Right ventricle myocardium inferior (tissue), 1 donor: ENCODE measurements at regions not wholly inside any gene's neighbourhood (a gene's known extent, or its start where the extent isn't known, plus 50 kb on each side); places are given as distances from the start of the nearest gene placed in this dataset.
A peak's percentile ranks its signal among the peaks of the same experiment; 100 is the strongest.
"Not testable (repeated sequence)": the region's sequence is repeated elsewhere in the genome, so short reads cannot be mapped to it uniquely, and the experiment has no call there.

ENCODE experiments used
- ATAC-seq: fragments of 200-7000 bp; cut with Tn5 transposase; one replicate; pipeline ENCODE4 v1.9.1; 2020; ENCODE audit warnings: mild to moderate bottlenecking, moderate library complexity
- DNase-seq: peaks from one replicate; pipeline ENCODE4 v3.0.0; 2021; ENCODE audit errors: missing footprints
- intact Hi-C: fragments of 100-400 bp; cut with DNase I; formaldehyde crosslinking; loops from one replicate; pipeline ENCODE4 v1.11.0; 2022
- donor health status: DM: no; HTN: yes; CAD: no; lungs with severe emphysema.

DNA sequence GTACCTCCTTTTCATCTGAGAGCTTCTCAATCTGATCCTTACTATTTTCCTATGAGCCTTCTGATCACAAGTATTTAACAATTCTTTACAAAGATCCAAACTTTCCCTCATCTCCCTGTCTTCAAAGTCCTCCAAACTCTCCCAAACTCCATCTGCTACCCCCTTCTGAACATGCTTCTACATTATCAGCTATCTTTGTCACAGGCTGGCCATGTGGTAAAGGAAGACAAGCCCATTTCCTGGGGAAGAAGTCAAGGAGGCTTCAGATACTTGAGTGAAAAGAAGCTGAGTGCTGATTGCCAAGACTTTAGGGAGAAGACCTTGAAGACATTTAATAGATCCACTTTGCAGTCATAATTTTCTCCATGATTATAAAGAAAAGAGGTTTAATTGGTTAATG is 231.4 kb downstream of the CWH43 start:
- intact Hi-C loops, result no loop called here
- ATAC-seq, result no peak

DNA sequence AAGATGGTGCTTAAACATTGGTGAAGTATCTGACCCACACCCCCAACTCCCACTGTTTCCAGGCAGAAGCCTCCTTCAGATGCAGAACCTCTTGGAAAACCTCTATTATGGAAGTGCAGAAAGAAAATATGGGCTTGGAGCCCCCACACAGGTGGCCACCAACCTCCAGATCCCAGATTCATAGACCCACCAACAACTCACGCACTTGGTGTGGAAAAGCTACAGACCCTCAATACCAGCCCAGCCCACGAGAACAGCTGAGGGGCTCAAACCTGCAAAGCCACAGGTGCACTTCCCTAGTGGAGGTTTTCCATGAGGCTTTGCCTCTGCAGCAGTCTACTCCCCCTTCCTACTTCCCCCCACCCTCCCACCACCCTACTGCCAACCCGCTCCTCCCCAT is 232.0 kb downstream of the CWH43 start:
- intact Hi-C loops, ATAC-seq, DNase-seq: not testable (repeated sequence)

More for the DNA sequence above, 231.4 kb downstream of the CWH43 start:
- DNase-seq, result no peak

DNA sequence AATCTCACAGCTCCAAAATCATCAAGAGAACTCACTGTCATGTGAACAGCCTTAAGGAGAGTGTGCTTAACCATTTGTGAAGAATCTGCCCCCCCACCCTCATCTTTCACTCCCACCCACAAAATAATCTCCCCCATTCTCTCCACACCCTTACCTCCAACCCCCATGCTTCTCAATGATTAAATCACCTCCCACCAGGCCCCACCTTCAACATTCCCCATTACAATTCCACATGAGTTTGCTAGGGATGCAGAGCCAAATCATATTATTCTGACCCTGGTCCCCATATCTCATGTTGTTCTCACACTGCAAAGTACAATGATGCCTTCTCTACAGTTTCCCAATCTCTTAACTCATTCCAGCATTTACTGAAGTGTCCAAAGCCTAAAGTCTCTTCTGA is 232.9 kb downstream of the CWH43 start:
- ATAC-seq, DNase-seq, intact Hi-C loops: not testable (repeated sequence)

DNA sequence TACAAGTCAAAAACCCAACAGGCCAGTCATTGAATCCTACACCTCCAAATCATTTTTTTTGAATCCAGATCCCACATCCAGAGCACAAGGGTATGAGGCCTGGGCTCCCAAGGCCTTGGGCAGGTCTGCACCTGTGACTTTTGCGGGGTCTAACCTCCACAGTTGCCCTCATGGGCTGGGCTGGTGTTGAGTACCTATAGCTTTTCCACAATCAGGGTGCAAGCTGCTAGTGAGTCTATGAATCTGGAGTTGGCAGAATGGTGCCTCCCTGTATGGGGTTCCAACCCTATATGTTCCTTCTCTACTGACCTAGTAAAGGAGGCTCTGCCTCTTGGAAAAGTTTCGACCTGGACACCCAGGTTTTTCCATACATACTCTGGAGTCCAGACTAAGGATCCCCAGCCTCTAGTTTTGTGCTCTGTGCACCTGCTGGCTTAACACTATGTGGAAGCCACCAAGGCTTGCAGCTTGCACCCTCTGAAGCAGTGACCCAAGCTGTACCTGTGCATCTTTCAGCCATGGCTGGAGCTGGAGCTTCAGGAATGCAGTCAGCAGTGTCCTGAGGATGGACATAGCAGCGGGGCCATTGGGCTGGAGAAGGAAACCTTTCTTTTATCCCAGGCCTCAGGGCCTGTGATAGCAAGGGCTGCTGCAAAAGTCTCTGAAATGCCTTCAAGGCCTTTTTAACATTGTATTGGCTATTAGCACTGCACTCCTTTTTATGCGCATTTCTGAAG is 233.6 kb downstream of the CWH43 start:
- DNase-seq, intact Hi-C loops, ATAC-seq: not testable (repeated sequence)

DNA sequence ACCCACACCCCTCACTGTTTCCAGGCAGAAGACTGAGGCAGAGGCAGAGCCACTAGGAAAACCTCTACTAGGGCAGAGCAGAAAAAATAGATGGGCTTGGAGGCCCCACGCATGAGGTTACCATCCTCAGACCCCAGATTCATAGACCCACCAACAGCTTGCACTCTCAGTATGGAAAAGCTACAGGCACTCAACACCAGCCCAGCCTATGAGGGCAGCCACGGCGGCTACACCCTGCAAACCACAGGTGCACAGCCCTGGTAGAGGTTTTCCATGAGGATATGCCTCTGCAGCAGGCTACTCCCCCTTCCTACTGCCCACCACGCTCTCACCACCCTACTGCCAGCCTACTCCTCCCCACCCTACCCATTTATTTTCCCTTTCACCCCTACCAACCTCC is 235.1 kb downstream of the CWH43 start:
- ATAC-seq, result no peak
- peak; percentile 59 for DNase-seq
- intact Hi-C loops, result no loop called here

DNA sequence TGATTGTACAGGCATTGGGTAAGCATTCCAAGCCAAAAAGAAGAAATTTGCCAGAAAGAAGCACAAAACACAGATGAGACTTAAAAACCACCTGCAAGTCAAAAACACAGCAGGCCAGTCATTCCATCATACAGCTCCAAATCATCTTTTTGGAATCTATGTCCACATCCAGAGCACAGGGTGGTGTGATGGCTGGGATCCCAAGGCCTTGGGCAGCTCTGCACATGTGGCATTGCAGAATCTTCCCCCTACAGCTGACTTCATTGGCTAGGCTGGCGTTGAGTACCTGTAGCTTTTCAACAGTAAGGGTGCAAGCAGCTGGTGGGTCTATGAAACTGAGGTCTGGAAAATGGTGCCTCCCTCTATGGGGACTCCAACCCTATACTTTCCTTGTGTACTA is 236.7 kb downstream of the CWH43 start:
- DNase-seq, intact Hi-C loops, ATAC-seq: not testable (repeated sequence)

DNA sequence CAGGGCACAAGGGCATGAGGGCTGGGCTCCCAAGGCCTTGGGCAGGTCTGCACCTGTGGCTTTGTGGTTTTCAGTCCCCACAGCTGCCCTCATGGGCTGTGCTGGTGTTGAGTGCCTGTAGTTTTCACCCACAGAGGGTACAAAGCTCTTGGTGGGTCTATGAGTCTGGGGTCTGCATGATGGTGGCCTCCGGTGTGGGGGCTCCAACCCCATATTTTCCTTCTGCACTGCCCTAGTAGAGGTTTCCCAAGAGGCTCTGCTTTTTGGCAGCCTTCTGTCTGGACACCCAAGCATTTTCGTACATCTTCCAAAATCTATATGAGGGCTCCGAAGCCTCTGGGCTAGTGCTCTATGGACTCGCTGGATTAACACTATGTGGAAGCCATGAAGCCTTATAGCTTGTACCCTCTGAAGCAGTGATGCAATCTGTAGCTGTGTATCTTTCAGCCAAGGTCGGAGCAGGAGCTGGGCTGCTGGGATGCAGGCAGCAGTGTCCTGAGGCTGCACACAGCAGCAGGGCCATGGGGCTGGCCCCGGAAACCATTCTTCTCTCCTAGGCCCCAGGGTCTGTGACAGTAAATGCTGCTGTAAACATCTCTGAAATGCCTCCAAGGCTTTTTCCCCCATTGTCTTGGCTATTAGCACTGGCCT is 240.3 kb downstream of the CWH43 start:
- DNase-seq, intact Hi-C loops, ATAC-seq: not testable (repeated sequence)

DNA sequence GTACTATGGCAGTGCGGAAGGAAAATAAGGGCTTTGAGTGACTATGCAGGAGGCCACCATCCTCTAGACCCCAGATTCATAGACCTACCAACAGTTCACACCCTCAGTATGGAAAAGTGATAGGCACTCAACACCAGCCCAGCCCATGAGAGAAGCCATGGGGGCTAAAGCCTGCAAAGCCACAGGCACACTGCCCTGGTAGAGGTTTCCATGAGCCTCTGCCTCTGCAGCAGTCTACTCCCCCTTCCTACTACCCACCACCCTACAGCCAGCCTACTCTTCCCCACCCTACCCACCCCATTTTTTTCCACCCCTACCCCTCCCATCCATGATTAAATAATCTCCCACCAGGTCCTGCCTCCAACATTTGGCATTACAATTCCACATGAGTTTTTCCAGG is 241.9 kb downstream of the CWH43 start:
- ATAC-seq, DNase-seq, intact Hi-C loops: not testable (repeated sequence)

DNA sequence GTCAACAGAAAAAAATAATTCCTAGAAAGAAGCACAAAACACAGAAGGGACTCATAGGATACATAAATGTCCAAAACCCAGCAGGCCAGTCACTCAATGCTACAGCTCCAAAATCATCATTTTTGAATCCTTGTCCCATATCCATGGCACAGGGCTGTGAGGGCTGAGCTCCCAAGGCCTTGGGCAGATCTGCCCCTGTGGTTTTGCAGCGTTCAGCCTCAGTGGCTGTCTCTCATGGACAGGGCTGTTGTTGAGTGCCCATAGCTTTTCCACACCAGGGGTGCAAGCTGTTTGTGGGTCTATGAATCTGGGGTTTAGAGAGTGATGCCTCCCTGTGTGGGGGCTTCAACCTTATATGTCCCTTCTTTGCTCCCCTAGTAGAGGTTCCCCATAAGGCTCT is 243.2 kb downstream of the CWH43 start:
- DNase-seq, intact Hi-C loops, ATAC-seq: not testable (repeated sequence)

DNA sequence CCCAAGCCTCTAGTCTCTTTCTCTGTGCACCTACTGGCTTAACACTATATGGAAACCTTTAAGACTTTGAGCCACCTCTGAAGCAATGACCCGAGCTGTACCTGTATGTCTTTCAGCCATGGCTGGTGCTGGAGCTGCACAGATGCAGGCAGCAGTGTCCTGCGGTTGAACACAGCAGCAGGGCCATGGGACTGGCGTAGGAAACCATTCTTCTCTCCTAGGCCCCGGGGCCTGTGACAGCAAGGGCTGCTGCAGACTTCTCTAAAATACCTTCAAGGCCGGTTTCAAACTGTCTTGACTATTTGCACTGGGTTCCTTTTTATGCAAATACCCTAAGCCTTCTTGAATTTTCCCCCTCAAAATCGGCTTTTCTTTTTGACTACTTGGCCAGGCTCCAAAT is 243.6 kb downstream of the CWH43 start:
- DNase-seq, intact Hi-C loops, ATAC-seq: not testable (repeated sequence)

DNA sequence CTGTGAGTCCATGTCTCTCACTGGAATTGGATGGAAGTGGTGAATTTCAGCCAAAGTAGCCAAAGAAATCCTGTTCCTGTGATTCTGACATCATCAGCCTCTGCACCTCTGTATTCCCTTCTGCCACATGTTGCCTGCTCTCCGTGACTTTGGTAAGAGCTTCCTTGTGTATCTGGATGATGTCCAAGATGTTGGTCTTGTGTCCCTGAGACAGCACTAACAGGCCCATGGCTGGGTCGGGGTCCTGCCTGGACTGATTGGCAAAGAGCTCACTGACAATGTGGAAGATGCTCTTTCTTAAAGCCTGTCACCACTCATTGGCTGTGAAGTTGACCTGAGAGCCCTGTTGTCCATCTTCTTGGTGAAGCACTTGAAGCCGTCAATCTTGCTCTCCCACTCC is 247.3 kb downstream of the CWH43 start:
- ATAC-seq, intact Hi-C loops, DNase-seq: not testable (repeated sequence)

DNA sequence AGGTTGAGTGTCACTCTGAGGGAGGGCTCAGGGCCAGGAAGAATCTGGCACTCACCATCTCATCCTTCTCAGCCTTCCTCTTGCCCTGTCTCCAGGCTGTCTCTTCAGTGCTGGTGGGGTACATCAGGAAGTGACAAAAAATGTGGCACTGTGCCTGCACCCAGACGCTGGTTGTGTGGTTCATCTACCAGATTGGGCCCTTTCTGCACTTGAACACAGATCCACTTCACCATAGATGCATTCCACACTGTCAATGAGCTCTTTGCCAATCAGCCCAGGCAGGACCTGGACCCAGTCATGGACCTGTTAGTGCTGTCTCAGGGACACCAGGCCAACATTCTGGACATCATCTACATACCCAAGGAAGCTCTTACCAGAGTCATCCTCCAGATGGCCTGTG is 247.7 kb downstream of the CWH43 start:
- ATAC-seq, DNase-seq, intact Hi-C loops: not testable (repeated sequence)

DNA sequence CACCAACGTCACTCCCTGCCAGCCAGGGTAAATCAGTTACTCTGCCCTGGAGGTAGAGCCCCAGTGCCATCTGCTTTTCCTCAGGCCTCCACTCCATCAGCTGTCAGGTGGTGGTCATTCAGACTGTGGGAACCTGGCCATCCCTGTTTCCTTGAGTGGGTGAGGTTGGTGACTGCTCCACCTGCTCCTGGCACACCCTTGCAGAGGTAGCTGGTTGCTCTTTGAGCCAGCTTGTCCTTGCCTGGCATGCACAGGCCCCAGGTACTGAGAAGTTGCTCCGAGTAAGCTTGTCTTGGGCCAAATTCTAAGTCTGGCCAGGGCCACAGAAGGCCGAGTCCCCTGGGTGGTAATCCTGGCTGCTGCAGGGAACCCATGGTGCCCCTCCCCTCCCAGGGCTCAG is 248.3 kb downstream of the CWH43 start:
- ATAC-seq, intact Hi-C loops, DNase-seq: not testable (repeated sequence)

DNA sequence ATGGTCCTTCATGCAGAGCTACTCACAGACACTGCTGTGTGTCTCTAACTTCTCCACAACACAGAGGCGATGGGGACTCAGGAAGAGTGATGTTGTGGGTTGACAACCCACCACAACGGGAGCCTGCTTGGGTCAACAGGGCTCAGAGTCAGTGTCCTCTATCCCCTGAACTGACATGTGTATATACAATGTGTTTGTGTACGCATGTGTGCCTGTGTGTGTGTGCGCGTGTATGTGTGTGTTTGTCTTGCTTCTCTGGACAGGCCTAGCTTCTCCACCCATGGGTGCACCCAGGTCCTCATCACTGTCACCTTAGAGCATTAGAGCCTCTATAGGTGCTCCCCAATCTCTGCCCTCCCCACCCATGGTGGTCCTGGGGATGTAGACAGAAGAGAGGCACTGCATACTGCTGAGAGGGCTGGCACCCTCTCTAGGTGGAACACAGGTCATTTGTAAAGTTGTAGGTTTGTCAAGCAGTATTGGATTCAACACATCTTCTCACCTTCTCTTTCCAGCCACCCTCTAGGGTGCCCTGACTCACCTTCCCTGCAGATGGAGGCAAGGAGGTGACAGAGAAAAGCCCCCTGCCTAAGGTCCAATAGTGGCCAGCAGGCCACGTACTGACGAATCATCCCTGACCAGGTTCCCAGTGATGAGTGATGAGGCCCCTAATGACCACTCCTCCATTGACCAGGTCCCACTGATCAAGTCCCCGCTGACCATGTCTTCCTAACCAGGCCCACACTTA is 249.5 kb downstream of the CWH43 start:
- DNase-seq, intact Hi-C loops, ATAC-seq: not testable (repeated sequence)

DNA sequence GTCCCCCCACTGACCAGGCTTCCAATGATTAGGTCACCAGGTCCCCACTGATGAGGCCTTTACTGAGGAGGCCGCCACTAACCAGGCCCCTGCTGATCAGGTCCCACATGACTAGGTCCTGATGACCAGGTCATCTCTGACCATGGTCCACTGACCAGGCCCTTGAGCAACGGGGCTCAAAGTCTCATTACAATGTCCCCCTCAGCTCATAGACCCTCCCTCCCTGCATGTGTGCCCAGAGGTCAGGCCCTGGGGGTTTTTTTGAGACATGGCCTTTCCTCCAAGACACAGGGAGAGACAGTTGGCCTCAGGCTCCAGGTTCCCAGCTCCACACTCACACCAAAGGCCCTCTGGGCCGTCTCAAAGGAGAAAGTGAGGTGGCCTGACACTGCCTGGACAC is 250.4 kb downstream of the CWH43 start:
- DNase-seq, ATAC-seq, intact Hi-C loops: not testable (repeated sequence)

DNA sequence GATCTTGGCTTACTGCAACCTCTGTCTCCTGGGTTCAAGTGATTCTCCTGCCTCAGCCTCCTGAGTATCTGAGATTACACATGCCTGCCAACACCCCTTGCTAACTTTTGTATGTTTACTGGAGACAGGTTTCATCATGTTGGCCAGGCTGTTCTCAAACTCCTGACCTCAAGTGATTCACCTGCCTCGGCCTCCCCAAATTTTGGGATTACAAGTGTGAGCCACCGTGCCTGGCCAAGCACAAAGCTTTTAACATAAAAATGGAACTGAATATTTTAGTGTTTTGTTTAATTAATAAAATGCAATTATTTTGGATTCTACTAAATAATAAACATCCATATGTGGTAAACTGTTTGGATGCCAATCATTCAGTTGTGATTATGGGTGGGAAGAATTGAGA is 255.2 kb downstream of the CWH43 start:
- intact Hi-C loops, result not testable (repeated sequence)

DNA sequence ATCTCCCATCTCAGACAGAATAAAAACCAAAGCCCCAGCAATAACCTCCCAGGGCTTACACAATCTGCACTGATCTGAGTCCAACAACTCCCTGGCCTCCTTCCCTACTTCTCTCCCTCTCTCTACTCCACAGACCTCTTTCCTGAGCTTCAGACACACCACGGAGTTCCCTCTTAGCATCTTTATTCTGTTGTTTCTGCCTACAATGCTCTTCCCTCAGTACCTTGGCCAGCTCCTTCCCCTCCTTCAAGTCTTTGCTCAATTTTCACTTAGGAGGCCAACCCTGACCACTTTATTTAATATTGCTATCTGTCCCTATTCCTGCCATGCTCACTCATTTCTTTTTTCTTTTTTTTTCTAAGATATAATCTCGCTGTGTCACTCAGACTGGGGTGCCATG is 276.7 kb downstream of the CWH43 start:
- ATAC-seq, DNase-seq, intact Hi-C loops: not testable (repeated sequence)

More for the DNA sequence above, 255.2 kb downstream of the CWH43 start:
- not testable (repeated sequence) for ATAC-seq, DNase-seq

DNA sequence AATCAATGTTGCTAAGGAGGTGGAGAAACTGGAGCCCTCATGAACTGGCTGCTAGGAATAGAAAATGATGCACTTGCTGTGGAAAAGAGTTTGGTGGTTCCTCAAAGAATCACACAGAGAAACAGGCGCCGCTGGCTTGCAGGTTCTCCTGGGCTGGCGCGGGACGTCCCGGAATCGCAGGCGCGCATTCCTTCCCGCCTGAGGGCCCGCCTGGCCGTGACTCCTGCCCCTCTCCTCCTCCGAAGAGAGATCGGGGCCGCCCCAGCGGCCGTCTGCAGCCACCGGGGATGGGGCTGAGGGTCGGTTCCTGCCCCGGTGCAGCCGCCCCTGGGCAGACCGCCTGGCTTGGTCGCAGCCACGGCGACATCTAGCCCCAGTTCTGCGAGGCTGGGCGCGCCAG is 284.4 kb downstream of the CWH43 start:
- intact Hi-C loops, ATAC-seq: not testable (repeated sequence)
- DNase-seq, result peak; percentile 46

DNA sequence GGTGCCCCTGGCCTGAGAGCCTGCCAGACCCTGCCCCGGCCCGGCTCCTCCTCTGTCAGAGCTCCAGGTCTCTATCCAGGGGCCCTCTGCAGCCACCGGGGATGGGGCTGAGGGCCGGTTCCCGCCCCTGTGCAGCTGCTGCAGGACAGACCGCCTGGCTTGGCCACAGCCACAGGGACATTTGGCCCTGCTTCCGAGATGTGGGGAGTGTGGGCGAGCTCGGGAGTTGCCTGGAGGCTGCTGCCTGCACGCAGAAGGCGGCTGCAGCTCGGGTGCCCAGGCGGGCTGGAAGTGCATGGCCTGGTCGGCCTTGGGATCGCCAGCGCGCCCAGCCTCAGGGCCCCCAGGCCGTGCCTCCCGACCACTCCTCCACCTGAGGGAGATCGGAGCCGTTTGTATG is 284.8 kb downstream of the CWH43 start:
- peak; percentile 62 for DNase-seq
- ATAC-seq, intact Hi-C loops: not testable (repeated sequence)
